Neural progenitor cell (in vitro differentiated cells): ENCODE measurements at regions not wholly inside any gene's neighbourhood (a gene's known extent, or its start where the extent isn't known, plus 50 kb on each side); places are given as distances from the start of the nearest gene placed in this dataset.

Source experiments
- DNase-seq: peaks from one replicate; pipeline ENCODE4 v3.0.0-alpha.2; 2016; ENCODE audit warnings: low spot score
- H2AFZ ChIP-seq: fragments of 200-600 bp; sonication (generic); replicated peaks from 2 replicates; pipeline ENCODE4 v1.6.1; 2016; ENCODE audit warnings: antibody characterized with exemption
- H3F3A ChIP-seq: fragments of 200-600 bp; sonication (generic); 2 replicates; pipeline ENCODE4 v1.6.1; 2016; ENCODE audit warnings: antibody characterized with exemption, low read depth
- H3K27ac ChIP-seq: fragments of 200-600 bp; sonication (generic); 2 replicates; pipeline ENCODE4 v1.5.1; 2016; ENCODE audit warnings: mild to moderate bottlenecking
- H3K27me3 ChIP-seq: fragments of 200-600 bp; sonication (generic); 2 replicates; pipeline ENCODE4 v1.6.1; 2016; ENCODE audit warnings: mild to moderate bottlenecking, moderate library complexity
- H3K36me3 ChIP-seq: fragments of 200-600 bp; sonication (generic); 2 replicates; pipeline ENCODE4 v1.5.1; 2016
- H3K4me1 ChIP-seq: fragments of 200-600 bp; sonication (generic); 2 replicates; pipeline ENCODE4 v1.6.1; 2016; ENCODE audit warnings: mixed run types
- H3K4me2 ChIP-seq: fragments of 200-600 bp; sonication (generic); 2 replicates; pipeline ENCODE4 v1.6.1; 2016
- H3K4me3 ChIP-seq: fragments of 200-600 bp; sonication (generic); 2 replicates; pipeline ENCODE4 v1.5.1; 2016
- H3K79me2 ChIP-seq: fragments of 200-600 bp; sonication (generic); 2 replicates; pipeline ENCODE4 v1.6.1; 2016; ENCODE audit warnings: low read depth
- H3K9ac ChIP-seq: fragments of 200-600 bp; sonication (generic); 2 replicates; pipeline ENCODE4 v1.6.1; 2016
- H3K9me3 ChIP-seq: fragments of 200-600 bp; sonication (generic); 2 replicates; pipeline ENCODE4 v1.5.1; 2016; ENCODE audit warnings: low read depth
- H4K20me1 ChIP-seq: fragments of 200-600 bp; sonication (generic); 2 replicates; pipeline ENCODE4 v1.6.1; 2016; ENCODE audit warnings: low read depth
- H3K27ac Mint-ChIP-seq: 3 replicates; pipeline ENCODE4 v1.8.0; 2021; ENCODE audit warnings: mixed read lengths
- H3K27me3 Mint-ChIP-seq: 2 replicates; pipeline ENCODE4 v1.8.0; 2022; ENCODE audit warnings: low read depth, mild to moderate bottlenecking, inconsistent platforms, moderate library complexity, mixed read lengths; ENCODE audit not compliant: insufficient read depth
- H3K36me3 Mint-ChIP-seq: 3 replicates; pipeline ENCODE4 v1.8.0; 2021; ENCODE audit warnings: mixed read lengths
- H3K4me1 Mint-ChIP-seq: 3 replicates; pipeline ENCODE4 v1.8.0; 2021; ENCODE audit warnings: mixed read lengths
- H3K4me3 Mint-ChIP-seq: 3 replicates; pipeline ENCODE4 v1.8.0; 2021; ENCODE audit warnings: mild to moderate bottlenecking, moderate library complexity, mixed read lengths
- H3K9me3 Mint-ChIP-seq: 3 replicates; pipeline ENCODE4 v1.8.0; 2020; ENCODE audit warnings: mixed read lengths
- CTCF ChIP-seq: fragments of 200-600 bp; sonication (generic); IDR thresholded peaks from 2 replicates; pipeline ENCODE4 v1.5.1; 2017; ENCODE audit warnings: antibody characterized with exemption, mild to moderate bottlenecking
- EZH2 ChIP-seq: fragments of 200-600 bp; sonication (generic); IDR thresholded peaks from 2 replicates; pipeline ENCODE4 v1.6.1; 2017; ENCODE audit warnings: antibody characterized with exemption, mild to moderate bottlenecking, moderate library complexity
- EZH2phosphoT487 ChIP-seq: fragments of 200-600 bp; sonication (generic); IDR thresholded peaks from 2 replicates; pipeline ENCODE4 v1.6.1; 2017; ENCODE audit warnings: antibody characterized with exemption

- no peak overlapping the region for H3K27ac ChIP-seq
- DNase-seq, result no peak
- H3K9me3 Mint-ChIP-seq, result peaks cover 12% of the 10 kb centered on the region
- TF ChIP-seq CTCF (no peak), EZH2phosphoT487 (no peak), EZH2 (no peak)
- no peaks in the 10 kb centered on the region for H3K4me1 Mint-ChIP-seq
- no peaks in the 10 kb centered on the region for H3F3A ChIP-seq
- H3K4me3 Mint-ChIP-seq, result no peak overlapping the region
- H3K27me3 Mint-ChIP-seq, result peaks cover 3% of the 10 kb centered on the region
- H3K27me3 ChIP-seq, result no peaks in the 10 kb centered on the region
- no peak overlapping the region for H3K4me2 ChIP-seq
- no peaks in the 10 kb centered on the region for H3K9me3 ChIP-seq
- no peaks in the 10 kb centered on the region for H3K79me2 ChIP-seq
- H4K20me1 ChIP-seq, result no peaks in the 10 kb centered on the region
- H3K4me3 ChIP-seq, result no peak overlapping the region
- no peaks in the 10 kb centered on the region for H3K36me3 ChIP-seq
- no peak overlapping the region for H3K9ac ChIP-seq
- H3K27ac Mint-ChIP-seq, result no peak overlapping the region
- no peak overlapping the region for H2AFZ ChIP-seq
- no peaks in the 10 kb centered on the region for H3K36me3 Mint-ChIP-seq
- no peaks in the 10 kb centered on the region for H3K4me1 ChIP-seq
These were observed 263.7 kb upstream of the THBS1 start for GRCh38 chr15:39317225-39317624.

GRCh38 chr15:39318231-39318630 lies 262.6 kb upstream of the THBS1 start:
- H3K27me3 ChIP-seq, result no peaks in the 10 kb centered on the region
- no peaks in the 10 kb centered on the region for H3K36me3 ChIP-seq
- no peaks in the 10 kb centered on the region for H4K20me1 ChIP-seq
- no peak overlapping the region for H3K4me2 ChIP-seq
- H3K36me3 Mint-ChIP-seq, result no peaks in the 10 kb centered on the region
- no peak overlapping the region for H3K27ac Mint-ChIP-seq
- no peaks in the 10 kb centered on the region for H3K4me1 Mint-ChIP-seq
- no peak overlapping the region for H3K9ac ChIP-seq
- DNase-seq, result no peak
- no peaks in the 10 kb centered on the region for H3F3A ChIP-seq
- no peak overlapping the region for H3K4me3 Mint-ChIP-seq
- H3K4me3 ChIP-seq, result no peak overlapping the region
- H3K79me2 ChIP-seq, result no peaks in the 10 kb centered on the region
- no peak overlapping the region for H2AFZ ChIP-seq
- no peak overlapping the region for H3K27ac ChIP-seq
- H3K4me1 ChIP-seq, result no peaks in the 10 kb centered on the region
- peaks cover 3% of the 10 kb centered on the region for H3K27me3 Mint-ChIP-seq
- H3K9me3 ChIP-seq, result no peaks in the 10 kb centered on the region
- peaks cover 12% of the 10 kb centered on the region for H3K9me3 Mint-ChIP-seq
- no peak for TF ChIP-seq CTCF
- TF ChIP-seq EZH2phosphoT487, result no peak

- Mint-ChIP-seq H3K4me3 (no peak overlapping the region), H3K27ac (no peak overlapping the region), H3K27me3 (no peaks in the 10 kb centered on the region), H3K9me3 (peaks cover 12% of the 10 kb centered on the region), H3K4me1 (no peaks in the 10 kb centered on the region), H3K36me3 (no peaks in the 10 kb centered on the region)
- Histone ChIP-seq H4K20me1 (no peaks in the 10 kb centered on the region), H3K27ac (no peak overlapping the region), H3F3A (no peaks in the 10 kb centered on the region), H2AFZ (no peak overlapping the region), H3K4me2 (no peak overlapping the region), H3K4me1 (no peaks in the 10 kb centered on the region), H3K9ac (no peak overlapping the region), H3K79me2 (no peaks in the 10 kb centered on the region), H3K4me3 (no peak overlapping the region), H3K9me3 (no peaks in the 10 kb centered on the region), H3K27me3 (no peaks in the 10 kb centered on the region), H3K36me3 (no peaks in the 10 kb centered on the region)
- TF ChIP-seq EZH2phosphoT487 (no peak), CTCF (no peak), EZH2 (no peak)
- DNase-seq, result no peak
These were observed 260.5 kb upstream of the THBS1 start for GRCh38 chr15:39320355-39320754.

- no peak overlapping the region for H3K4me2 ChIP-seq
These were observed 260.0 kb upstream of the THBS1 start for GRCh38 chr15:39320886-39321285.

More at GRCh38 chr15:39320886-39321285, 260.0 kb upstream of the THBS1 start:
- Mint-ChIP-seq H3K27ac (no peak overlapping the region), H3K4me1 (no peaks in the 10 kb centered on the region), H3K27me3 (no peaks in the 10 kb centered on the region), H3K9me3 (peaks cover 12% of the 10 kb centered on the region), H3K4me3 (no peak overlapping the region), H3K36me3 (no peaks in the 10 kb centered on the region)
- H3K36me3 ChIP-seq, result no peaks in the 10 kb centered on the region
- no peak overlapping the region for H3K9ac ChIP-seq
- TF ChIP-seq CTCF, result no peak
- TF ChIP-seq EZH2phosphoT487, result no peak
- no peak for TF ChIP-seq EZH2
- no peaks in the 10 kb centered on the region for H3K9me3 ChIP-seq
- no peaks in the 10 kb centered on the region for H3K79me2 ChIP-seq
- H2AFZ ChIP-seq, result no peak overlapping the region
- H3K4me3 ChIP-seq, result no peak overlapping the region
- no peaks in the 10 kb centered on the region for H3F3A ChIP-seq
- H3K4me1 ChIP-seq, result no peaks in the 10 kb centered on the region
- no peaks in the 10 kb centered on the region for H4K20me1 ChIP-seq
- no peak for DNase-seq
- no peaks in the 10 kb centered on the region for H3K27me3 ChIP-seq
- no peak overlapping the region for H3K27ac ChIP-seq
